NCI-H2107 treated with DMSO at 0.1 percent for 48 hours (cell line): ENCODE measurements at regions not wholly inside any gene's neighbourhood (a gene's known extent, or its start where the extent isn't known, plus 50 kb on each side); places are given as distances from the start of the nearest gene placed in this dataset.

Experiments
- DNase-seq: peaks from one replicate; lab custom pipeline; 2025; ENCODE audit not compliant: unreplicated experiment; lab: John Stamatoyannopoulos, UW

GRCh38 chr11:96595011-96595410 lies 205.2 kb downstream of the JRKL start:
- DNase-seq = no peak

DNA sequence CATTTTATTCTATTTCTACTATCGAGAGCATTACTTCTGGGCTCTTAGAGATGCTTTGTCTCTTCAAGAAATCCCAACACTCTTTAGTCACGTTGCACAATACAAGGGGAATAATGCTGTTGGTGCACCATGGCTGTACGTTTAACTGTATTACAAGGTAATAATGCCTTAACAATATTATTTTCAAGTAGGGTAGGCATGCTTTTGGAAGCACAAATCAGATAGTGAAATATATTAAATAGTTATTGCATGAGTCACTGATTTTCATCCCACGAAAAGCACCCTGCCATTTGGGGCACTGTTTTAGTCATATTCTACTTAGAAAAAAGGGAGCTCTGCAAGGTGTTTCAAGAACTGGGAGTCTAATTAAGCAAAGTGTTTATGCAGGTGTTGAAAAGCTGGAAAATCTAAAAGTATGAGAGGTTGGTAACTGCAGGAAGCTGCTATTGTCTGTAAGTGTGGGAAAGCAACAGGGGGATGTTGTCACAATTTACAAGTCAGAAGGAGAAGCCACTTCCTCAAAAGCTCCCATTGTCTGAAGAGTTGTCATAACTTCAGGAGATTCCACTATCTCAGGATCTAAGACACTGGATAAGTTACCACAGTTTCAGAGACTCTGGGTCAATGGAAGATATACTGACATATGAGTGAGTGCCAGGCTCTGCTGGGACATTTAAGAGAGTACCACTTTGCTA lies 218.2 kb downstream of the JRKL start:
- DNase-seq = no peak

DNA sequence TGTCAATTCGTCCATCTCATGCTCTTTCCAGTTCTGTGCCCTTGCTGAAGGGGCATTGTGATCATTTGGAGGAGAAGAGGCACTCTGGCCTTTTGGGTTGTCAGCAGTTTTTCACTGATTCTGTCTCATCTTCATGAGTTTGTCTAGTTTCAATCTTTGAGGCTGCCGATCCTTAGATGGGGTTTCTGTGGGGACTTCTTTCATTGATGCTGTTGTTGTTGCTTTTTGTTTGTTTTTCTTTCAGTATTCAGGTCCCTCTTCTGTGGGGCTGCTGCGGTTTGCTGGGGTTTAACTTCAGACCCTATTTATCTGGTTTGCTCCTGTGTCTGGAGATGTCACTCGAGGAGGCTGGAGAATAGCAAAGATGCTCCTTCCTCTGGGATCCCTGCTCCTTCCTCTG lies 224.3 kb downstream of the JRKL start:
- no peak for DNase-seq

DNA sequence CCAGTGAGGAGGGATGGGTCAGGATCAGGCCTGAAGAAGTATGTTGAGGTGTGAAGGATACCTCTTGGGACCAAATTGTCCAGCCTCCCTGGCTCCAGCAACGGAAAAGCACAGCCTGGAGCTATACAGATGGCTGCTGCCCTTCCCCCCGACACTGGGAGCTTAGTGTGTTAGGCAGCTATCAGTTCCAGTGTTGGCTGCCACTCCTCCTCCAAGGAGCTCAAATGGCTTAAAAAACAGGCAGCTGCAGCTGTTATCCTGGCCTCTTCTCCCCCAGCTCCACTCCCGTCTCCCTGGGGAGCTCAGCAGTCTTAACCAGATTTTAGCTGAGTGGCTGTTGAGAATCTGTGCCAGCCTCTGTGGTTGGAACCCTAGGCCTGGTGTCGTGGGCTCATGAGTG lies 225.0 kb downstream of the JRKL start:
- DNase-seq = peak; percentile 7

GRCh38 chr11:96620464-96621044 lies 230.7 kb downstream of the JRKL start:
- DNase-seq = no peak

- no peak for DNase-seq
Measured at GRCh38 chr11:96621161-96621560, 231.3 kb downstream of the JRKL start.

DNA sequence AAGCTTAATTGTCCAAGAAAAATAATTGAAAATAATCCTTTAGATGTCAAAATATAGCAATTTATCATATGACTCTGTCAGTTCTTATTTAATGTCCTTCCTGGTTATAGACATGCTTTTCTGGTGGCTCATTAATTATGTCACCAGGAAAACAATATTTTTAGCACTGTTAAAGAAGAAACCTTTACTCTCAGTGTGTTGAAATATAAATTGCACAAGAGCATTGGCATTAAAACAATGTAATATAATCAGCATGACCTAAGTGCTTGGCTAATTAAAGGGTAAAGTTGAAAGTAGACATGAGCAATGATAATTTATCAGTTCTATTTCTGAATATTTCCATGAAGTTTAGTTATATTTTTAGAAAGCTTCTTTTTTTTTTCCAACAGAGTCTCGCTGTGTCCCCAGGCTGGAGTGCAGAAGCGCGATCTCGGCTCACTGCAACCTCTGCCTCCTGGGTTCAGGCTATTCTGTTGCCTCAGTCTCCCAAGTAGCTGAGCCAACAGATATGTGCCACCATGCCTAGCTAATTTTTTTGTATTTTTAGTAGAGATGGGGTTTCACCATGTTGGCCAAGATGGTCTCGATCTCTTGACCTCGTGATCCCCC lies 232.3 kb downstream of the JRKL start:
- no peak for DNase-seq

DNA sequence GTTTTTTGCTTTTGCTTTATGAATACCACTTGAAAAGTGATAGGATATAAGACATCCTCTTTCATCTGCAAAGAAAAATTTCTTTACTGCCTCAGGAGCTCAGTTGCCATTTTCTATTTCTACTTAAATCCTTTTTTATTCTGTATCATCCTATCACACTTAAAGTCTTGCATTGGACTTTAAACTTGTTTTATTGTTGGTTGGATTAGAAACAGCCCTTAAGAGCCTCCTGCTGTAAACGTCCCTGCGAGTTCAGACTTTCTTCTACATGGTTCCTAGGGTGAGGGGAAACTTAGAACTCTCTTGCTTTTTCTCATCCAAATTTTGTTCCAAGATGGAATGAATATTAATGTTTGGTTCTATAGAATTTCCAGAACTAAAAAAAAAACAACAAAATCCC lies 234.3 kb downstream of the JRKL start:
- no peak for DNase-seq

DNA sequence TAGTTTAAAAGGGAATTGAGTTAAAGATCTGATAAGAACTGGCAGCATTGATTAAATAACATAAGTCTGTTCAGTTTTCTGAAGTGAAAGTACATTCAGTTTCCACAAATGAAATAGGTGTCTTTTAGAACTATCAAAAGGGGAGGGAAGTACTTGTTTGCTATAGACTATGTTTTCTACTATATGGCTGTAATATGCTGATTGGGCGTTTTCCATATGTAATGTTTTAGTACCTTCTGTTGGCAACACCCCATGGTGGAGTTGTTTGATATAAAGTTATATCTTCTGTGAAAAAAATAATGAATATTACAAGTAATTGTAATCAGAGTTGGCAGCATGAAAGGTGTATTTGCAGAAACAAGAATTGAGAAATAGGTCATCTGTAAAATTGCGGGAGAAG lies 237.6 kb downstream of the JRKL start:
- no peak for DNase-seq

DNA sequence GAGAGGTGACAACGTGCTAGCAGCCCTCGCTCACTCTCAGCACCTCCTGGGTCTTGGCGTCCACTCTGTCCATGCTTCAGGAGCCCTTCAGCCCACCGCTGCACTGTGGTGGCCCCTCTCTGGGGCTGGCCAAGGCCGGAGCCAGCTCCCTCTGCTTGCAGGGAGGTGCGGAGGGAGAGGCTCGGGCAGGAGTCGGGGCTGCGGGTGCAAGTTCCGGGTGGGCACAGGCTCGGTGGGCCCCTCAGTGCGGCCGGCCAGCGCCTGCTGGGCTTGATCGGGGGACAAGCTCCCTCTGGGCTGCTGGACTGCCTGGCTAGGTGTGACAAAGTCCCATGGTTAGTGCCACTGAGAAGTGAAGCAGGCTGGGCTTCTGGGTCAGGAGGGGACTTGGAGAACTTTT lies 245.8 kb downstream of the JRKL start:
- DNase-seq = no peak

DNA sequence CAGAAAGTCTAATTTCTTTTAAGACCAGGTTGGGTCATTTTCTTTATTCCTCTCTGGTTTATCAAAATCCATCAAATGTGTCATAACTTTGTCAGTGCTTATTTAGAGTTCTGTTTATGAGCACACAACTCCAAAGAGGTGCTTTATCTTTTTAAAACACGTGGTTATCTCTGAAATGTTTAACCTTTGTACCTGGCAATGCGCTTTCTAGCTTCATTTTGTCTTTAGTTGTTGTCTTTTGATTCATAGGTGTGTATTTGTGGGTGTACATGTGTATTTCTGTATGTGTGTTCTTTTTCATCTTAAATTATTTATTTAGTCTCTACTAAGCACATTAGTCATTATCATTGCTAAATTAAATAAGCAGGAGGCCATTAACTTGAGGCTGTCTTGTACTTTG lies 251.4 kb downstream of the JRKL start:
- no peak for DNase-seq

GRCh38 chr11:96642583-96642982 lies 252.8 kb downstream of the JRKL start:
- no peak for DNase-seq

- DNase-seq = no peak
Measured at GRCh38 chr11:96643173-96643572, 253.4 kb downstream of the JRKL start.

- DNase-seq = no peak
Measured at GRCh38 chr11:96647621-96648020, 257.8 kb downstream of the JRKL start.

- DNase-seq = no peak
Measured at GRCh38 chr11:96648991-96649390, 259.2 kb downstream of the JRKL start.

DNA sequence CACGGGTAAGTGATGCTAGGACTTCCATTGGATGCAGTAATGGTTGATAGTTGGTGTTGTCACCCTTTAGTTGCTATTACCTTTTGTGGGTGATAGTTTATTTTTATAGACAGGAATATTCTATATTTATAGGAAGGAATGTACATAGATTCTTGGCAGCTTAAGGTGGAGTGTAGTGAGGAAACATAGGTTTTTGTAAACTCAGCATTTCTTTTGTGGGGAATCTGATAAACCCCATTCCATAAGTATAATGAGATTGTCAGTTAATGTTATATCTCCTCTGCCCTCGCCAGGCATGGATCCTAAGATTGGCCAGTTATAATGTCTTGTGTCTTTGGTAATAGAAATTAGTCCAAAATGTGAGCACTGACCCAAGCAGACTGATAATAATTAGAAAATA lies 262.7 kb downstream of the JRKL start:
- no peak for DNase-seq

DNA sequence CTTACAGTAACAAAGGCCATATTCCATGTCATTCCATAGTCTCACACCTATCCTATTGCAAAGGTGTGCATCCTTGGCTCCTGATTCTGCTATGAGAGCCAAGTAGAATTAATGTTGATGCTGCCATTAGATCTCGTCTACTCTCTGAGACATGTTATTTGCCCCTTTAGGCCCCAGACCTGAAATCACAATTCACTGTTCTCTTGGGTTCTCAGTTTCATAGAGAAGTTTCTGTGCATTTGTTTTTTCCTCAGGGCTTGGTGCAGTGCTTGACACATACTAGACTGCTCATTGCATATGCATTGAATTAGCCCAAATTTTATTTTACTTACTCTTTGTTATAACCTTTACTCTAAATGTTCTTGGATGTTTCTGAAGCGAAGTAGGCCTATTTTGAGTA lies 265.7 kb downstream of the JRKL start:
- DNase-seq = no peak

DNA sequence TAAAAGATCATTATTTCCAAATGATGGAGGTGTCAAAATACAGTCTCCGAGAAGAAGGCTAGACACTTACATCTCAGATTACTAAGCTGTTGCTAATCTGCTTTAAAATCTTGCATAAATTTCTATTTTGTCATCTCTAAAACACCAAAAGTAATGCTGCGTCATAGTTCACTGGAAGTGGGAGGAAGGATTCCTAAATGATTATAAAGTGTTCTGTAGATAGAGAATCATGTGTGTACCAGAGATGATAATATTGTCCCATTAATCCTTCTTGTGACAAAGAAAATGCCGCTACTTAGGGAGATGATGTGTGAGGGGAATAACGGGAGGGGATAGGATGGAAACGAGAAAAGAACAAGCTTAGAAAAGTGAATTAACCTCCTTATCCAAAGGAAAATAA lies 268.6 kb downstream of the JRKL start:
- DNase-seq = no peak

DNA sequence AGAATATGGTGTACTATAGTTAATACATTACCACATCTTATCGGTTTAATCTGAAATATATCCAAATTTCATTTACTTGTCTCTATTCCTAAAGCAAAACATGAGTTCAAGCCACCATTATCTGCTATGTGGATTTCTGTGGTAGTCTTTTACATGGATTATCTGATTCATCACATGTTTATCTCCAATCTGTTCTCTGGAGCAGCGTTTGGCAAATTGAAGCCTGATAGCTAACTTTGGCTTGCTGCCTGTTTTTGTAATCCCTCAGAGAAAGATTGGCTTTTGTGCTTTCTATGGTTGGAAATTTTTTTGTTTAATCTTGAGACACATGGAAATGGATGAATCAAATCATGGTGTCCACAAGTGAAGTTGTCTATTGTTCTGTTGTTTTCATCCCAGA lies 274.3 kb downstream of the JRKL start:
- DNase-seq = no peak

DNA sequence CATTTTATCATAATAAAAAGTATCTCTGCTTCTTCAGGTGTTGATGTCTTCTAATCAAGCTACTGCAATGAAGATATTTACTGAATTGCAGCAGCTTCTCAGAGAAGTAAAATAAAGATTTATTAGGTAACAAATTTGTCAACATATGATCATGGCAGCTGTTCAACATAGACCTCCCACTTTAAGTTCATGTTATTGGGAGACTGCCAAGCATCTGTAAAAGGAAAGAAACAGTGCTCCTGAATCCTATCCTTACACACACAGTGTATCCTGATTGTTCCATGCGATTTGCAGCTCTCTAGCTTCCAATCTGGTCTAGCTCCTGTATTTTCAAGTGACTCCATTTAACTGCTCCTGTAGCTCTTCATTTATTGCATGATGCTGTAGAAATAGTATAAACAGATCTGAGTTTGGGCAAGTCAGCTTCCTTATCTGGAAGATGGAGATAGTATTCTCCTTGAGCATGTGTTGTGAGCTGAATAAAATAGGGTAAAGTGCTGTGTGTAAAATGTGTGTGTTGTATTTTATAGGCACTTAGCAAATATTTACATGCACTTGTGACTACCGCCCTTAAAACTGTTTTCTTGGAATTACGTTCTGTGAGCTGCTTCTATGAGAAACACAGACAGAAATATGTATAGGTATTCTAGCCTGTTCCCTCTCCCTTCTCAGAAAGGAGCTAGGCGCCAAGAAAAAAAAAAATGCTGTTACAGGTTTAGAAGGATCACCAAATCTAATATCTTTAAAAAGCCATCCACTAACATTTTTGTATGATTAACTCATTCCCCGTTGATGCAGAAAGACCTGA lies 290.6 kb downstream of the JRKL start:
- DNase-seq = no peak

GRCh38 chr11:96681019-96681716 lies 291.4 kb downstream of the JRKL start:
- no peak for DNase-seq
